Activated naive CD8-positive, alpha-beta T cell treated with anti-CD3 and anti-CD28 coated beads for 36 hours (primary cell): ENCODE measurements at regions not wholly inside any gene's neighbourhood (a gene's known extent, or its start where the extent isn't known, plus 50 kb on each side); places are given as distances from the start of the nearest gene placed in this dataset.
A peak's percentile ranks its signal among the peaks of the same experiment; 100 is the strongest.

Experiments
- DNase-seq: peaks from one replicate; pipeline ENCODE4 v3.0.0; 2021
- H3K27ac Mint-ChIP-seq: one replicate; pipeline ENCODE4 v1.8.0; 2022; ENCODE audit warnings: mild to moderate bottlenecking, moderate library complexity, mixed read lengths
- H3K27me3 Mint-ChIP-seq: one replicate; pipeline ENCODE4 v1.8.0; 2022; ENCODE audit warnings: mild to moderate bottlenecking, mixed read lengths
- H3K36me3 Mint-ChIP-seq: one replicate; pipeline ENCODE4 v1.8.0; 2021; ENCODE audit warnings: mild to moderate bottlenecking, mixed read lengths
- H3K4me1 Mint-ChIP-seq: one replicate; pipeline ENCODE4 v1.8.0; 2021; ENCODE audit warnings: mixed read lengths
- H3K4me3 Mint-ChIP-seq: one replicate; pipeline ENCODE4 v1.8.0; 2022; ENCODE audit warnings: mild to moderate bottlenecking, moderate library complexity, mixed read lengths
- H3K9me3 Mint-ChIP-seq: one replicate; pipeline ENCODE4 v1.8.0; 2022; ENCODE audit warnings: mixed read lengths

DNA sequence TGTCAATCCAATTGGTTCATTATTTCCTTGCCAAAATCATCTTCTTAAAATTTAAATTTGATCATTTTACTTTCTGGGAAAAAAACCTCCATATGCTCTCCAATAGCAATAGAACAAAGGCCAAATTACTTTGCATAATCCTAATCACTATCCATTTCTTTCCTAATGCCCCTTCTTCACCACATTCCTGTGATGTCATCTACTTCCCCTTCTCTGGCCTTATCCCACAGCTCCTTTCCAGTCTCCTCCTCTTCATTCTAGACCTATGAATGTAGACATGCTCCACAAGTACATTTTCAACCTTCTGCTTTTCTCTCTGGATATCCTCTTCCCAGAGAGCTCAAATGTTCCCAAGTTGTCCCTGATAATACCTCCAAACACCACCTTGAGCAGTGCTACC is 216.6 kb downstream of the MRPL39 start:
- Mint-ChIP-seq H3K27me3 (peaks cover 6% of the 10 kb centered on the region), H3K27ac (no peak overlapping the region), H3K4me3 (no peak overlapping the region), H3K9me3 (peaks cover 2% of the 10 kb centered on the region), H3K4me1 (peaks cover 11% of the 10 kb centered on the region), H3K36me3 (peaks cover 9% of the 10 kb centered on the region)
- DNase-seq: no peak

DNA sequence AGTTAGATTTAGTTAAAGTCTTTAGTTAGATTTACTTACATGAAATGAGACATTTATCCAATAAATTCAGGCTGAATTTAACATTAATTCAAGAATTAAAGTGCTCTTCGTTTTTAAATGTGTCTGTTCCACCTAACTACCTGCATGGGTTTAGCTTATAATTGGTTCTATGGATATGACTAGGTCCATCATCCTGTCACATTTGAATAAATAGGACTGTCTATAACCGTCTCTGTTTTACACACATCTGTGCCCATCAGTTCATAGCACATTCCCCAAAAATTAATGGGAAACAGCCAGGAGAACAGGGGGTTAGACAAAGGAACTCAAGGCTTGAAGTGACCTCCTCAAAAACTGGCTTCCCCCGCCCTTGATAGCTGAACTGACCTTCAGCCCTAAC is 219.6 kb downstream of the MRPL39 start:
- no peak overlapping the region for H3K4me3 Mint-ChIP-seq
- peaks cover 6% of the 10 kb centered on the region for H3K27me3 Mint-ChIP-seq
- no peak overlapping the region for H3K27ac Mint-ChIP-seq
- no peak for DNase-seq
- H3K9me3 Mint-ChIP-seq: peaks cover 2% of the 10 kb centered on the region
- H3K4me1 Mint-ChIP-seq: peaks cover 8% of the 10 kb centered on the region
- peaks cover 6% of the 10 kb centered on the region for H3K36me3 Mint-ChIP-seq

DNA sequence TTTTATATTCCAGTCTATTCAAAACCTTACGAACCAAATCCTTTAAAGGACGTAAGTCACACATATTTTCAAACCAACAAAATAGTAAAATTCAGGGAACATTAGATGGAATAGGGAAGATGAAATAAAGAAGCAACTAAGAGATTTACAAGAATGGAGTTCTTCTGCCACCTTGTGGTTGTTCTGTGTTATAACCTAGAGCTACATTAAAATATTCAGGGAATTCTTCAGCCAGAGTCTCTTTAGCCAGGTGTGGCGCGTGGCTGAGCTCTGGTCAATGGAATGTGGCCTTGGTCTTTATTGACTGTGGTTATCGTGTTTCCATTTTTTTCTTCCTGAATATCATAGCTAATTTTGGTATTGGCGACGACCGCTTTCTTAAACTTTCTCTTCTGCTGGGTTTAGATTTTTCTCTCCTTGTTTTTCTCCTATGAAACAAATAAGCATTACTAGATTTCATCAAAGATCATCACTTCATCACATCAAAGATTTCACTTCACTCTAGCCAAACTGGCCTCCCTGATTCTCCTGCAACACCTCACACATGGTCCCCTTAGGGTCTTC is 221.3 kb downstream of the MRPL39 start:
- no peak overlapping the region for H3K27ac Mint-ChIP-seq
- H3K4me3 Mint-ChIP-seq: no peak overlapping the region
- peaks cover 10% of the 10 kb centered on the region for H3K27me3 Mint-ChIP-seq
- no peaks in the 10 kb centered on the region for H3K9me3 Mint-ChIP-seq
- H3K4me1 Mint-ChIP-seq: peaks cover 8% of the 10 kb centered on the region
- no peak for DNase-seq
- peaks cover 6% of the 10 kb centered on the region for H3K36me3 Mint-ChIP-seq

DNA sequence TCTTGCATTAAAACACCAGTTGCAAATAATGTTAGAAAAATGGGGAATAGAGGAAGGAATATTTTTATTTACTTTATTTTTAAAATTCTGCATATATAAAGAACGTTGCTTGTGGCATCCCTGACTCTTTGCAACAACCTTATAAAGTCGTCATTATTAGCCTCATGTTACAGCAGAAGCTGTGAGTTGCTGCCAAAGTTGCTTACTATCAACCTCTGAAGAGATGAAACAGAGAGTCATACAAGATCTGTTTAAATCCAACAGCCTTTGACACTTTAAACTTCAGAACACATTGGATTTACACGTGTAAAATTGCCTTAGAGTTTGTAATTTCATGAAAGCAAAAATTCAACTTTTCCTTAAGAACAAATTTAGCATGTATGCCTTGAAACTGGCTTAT is 221.9 kb downstream of the MRPL39 start:
- H3K4me3 Mint-ChIP-seq: no peak overlapping the region
- no peaks in the 10 kb centered on the region for H3K9me3 Mint-ChIP-seq
- H3K27ac Mint-ChIP-seq: no peak overlapping the region
- peaks cover 10% of the 10 kb centered on the region for H3K27me3 Mint-ChIP-seq
- peaks cover 4% of the 10 kb centered on the region for H3K4me1 Mint-ChIP-seq
- DNase-seq: no peak
- peaks cover 3% of the 10 kb centered on the region for H3K36me3 Mint-ChIP-seq

DNA sequence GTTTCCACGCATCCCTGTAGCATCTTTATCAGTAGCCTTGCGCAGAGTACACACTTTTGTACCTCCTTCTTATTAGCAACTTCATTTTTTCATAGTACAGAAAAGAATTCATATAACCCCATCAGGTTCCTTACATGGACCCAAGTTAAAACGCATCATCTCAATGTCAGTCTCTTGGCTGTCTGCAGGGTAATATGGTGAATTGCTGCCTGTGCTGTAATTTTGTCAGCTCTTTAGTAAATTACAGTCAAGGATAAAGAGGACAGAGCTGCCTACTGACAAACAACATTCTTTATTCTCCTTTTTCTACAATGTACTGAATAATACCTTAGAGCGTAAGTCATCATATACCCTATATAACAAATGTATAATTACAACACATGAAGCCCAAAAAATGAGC is 222.5 kb downstream of the MRPL39 start:
- H3K36me3 Mint-ChIP-seq: peaks cover 2% of the 10 kb centered on the region

DNA sequence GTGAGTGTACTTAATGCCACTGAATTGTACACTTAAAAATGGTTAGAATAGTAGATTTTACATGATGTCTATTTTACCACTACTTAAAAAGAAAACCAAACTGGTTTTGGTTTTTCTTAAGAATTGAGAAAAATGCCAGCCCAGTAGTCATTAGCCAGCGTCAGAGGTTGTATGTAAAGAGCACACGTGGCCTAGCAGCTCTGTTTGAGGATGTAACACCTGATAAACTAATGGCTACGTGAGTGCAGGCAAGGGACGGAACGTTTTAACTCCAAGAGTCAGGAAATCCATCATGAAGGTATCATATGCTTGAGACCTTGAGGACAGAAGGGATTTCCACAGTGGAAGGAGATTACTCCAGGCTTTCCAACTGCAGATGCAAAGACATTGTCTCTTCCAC is 223.7 kb downstream of the MRPL39 start:
- Mint-ChIP-seq H3K27ac (no peak overlapping the region), H3K4me3 (no peak overlapping the region), H3K9me3 (peaks cover under 1% of the 10 kb centered on the region), H3K36me3 (peaks cover under 1% of the 10 kb centered on the region), H3K4me1 (peaks cover 4% of the 10 kb centered on the region), H3K27me3 (peaks cover 5% of the 10 kb centered on the region)
- no peak for DNase-seq

More for the DNA sequence above, 222.5 kb downstream of the MRPL39 start:
- peaks cover 9% of the 10 kb centered on the region for H3K27me3 Mint-ChIP-seq
- H3K4me1 Mint-ChIP-seq: peaks cover 4% of the 10 kb centered on the region
- DNase-seq: no peak
- H3K27ac Mint-ChIP-seq: no peak overlapping the region
- no peaks in the 10 kb centered on the region for H3K9me3 Mint-ChIP-seq
- H3K4me3 Mint-ChIP-seq: no peak overlapping the region

DNA sequence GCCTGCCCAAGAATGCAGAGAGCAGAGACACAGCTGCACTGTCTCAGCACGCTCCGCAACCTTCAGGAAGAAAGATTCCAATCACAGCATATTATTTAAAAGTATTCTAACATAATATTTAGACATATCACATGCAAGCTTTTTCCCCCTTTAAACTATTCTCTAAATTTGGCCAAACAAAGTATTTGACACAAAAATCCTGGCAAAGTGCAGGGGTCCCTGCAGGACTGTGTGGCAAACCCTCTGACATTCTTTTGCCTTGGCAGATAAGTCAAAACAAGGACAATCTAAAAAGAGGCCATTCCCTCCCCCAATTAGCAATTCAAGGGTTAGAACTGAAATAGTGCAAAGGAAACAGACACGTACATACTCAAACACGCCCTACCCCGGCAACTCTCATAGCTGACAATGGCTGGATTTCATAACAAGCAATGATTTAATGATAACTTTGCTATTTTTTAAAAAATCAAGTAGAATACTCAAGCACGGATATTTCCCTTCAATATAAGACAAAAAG is 225.3 kb downstream of the MRPL39 start:
- peaks cover 7% of the 10 kb centered on the region for H3K9me3 Mint-ChIP-seq
- peaks cover 3% of the 10 kb centered on the region for H3K36me3 Mint-ChIP-seq
- no peak for DNase-seq
- no peak overlapping the region for H3K27ac Mint-ChIP-seq
- H3K4me1 Mint-ChIP-seq: peaks cover 7% of the 10 kb centered on the region
- peaks cover 5% of the 10 kb centered on the region for H3K27me3 Mint-ChIP-seq
- H3K4me3 Mint-ChIP-seq: no peak overlapping the region

DNA sequence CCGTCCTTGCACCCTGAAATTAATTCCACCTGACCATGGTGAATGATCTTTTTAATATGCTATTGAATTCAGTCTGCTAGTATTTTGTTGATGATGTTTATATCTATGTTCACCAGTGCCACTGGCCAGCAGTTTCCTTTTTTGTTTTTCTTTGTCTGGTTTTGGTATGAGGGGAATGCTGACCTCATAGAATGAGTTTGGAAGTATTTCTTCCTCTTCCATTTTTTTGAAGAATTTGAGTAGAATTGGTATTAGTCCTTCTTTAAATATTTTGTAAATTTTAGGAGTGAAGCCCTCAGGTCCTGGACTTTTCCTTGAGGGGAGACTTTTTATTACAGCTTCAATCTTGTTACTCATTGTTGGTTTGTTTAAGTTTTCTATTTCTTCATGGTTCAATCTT is 231.6 kb downstream of the MRPL39 start:
- Mint-ChIP-seq H3K9me3 (peaks cover 7% of the 10 kb centered on the region), H3K27ac (no peak overlapping the region), H3K27me3 (peaks cover 12% of the 10 kb centered on the region), H3K4me3 (no peak overlapping the region), H3K4me1 (peaks cover 10% of the 10 kb centered on the region), H3K36me3 (peaks cover 3% of the 10 kb centered on the region)
- DNase-seq: no peak

DNA sequence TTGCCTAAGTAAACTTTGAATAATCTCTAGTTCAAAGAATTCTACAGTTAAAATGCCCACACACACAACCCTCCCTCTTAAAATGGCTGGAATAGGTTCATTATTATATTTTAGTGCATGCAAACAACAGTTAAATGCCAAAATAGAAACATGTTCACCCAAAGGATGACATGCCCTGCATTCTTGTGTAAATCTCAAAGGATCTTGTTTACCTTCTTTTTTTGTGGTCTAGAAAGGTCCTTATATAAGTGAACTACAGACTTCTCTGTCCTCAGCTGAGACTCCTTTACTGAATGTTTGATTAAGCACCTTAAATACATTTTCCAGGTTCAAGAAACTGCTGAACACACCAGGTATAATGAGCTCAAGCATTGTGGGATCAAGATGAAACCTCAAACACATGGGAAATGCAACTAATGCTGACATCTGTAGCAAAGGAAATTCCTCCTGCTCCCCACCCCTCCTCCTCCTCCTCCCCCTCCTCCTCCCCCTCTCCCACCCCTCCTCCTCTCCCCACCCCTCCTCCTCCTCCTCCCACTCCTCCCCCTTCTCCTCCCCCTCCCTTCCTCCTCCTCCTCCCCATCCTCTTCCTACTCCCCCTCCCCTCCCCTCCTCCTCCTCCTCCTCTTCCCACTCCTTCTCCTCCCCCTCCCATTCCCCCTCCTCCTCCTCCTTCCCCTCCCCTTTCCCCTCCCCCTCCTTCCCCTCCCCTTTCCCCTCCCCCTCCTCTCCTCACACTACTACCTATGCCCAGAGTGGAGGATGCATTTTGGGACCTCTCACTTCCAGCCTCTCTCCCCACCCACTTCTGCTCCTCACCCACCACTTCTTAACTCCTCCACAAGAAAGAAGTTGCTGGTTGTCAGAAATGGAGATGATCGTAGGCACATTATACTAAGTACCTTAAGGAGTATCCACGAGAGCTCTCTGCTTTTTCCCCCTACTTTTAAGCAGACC is 233.9 kb downstream of the MRPL39 start:
- Mint-ChIP-seq H3K4me3 (no peak overlapping the region), H3K4me1 (peaks cover 10% of the 10 kb centered on the region), H3K36me3 (peaks cover 1% of the 10 kb centered on the region), H3K27ac (no peak overlapping the region), H3K27me3 (peaks cover 16% of the 10 kb centered on the region), H3K9me3 (peaks cover 5% of the 10 kb centered on the region)
- no peak for DNase-seq

DNA sequence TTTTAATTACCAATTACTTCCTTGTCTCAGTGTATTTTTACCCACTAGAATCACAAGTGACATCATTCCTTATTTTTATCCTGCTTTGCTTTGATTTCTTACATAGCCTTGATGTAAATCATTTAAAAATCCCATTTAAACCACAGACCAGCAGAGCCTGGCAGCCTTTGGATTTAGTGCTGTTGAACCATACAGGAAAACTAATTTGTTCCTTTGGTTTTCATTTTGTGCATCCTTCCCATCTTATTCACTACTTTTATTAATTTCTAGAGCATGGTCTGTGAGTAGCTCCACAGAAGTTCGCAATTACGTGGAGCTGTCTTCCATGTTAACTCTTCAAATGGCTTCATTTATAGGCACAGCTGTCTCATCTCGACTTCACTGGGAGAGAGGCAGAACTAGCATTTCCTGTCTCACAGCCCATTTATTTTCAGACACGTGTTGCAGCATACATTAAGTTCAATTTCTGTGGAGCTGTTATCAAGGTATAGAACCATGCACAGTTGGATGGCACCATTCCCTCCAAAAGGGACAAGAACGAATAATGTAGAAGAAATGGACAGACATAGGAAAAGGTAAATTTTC is 235.3 kb downstream of the MRPL39 start:
- no peak overlapping the region for H3K27ac Mint-ChIP-seq
- H3K27me3 Mint-ChIP-seq: peaks cover 16% of the 10 kb centered on the region
- H3K4me1 Mint-ChIP-seq: peaks cover 6% of the 10 kb centered on the region
- H3K9me3 Mint-ChIP-seq: no peaks in the 10 kb centered on the region
- no peak overlapping the region for H3K4me3 Mint-ChIP-seq
- DNase-seq: no peak
- H3K36me3 Mint-ChIP-seq: no peaks in the 10 kb centered on the region

DNA sequence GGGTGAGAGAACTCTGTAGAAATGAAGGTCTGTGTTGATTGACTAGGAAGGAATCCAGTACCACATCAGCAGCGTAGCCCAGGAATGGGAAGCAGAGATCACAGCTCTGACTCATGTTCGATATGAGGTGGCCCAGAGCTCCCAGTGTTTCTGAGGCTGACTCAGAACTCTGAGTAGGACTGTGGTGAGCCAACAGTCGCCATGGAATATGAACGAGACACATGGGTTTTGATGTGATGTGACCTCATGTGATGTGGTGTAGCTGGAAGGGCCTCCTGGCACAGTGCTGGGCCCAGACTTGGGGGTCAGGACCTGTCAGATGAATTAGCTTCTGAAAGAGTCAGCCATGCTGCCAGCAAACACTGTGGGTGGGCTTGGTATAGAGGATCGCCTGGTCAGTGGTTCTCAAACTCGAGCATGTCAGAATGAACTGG is 237.0 kb downstream of the MRPL39 start:
- peak; percentile 5 for DNase-seq
- no peak overlapping the region for H3K27ac Mint-ChIP-seq
- no peaks in the 10 kb centered on the region for H3K9me3 Mint-ChIP-seq
- peaks cover 4% of the 10 kb centered on the region for H3K27me3 Mint-ChIP-seq
- peaks cover 5% of the 10 kb centered on the region for H3K4me1 Mint-ChIP-seq
- H3K4me3 Mint-ChIP-seq: no peak overlapping the region
- no peaks in the 10 kb centered on the region for H3K36me3 Mint-ChIP-seq

DNA sequence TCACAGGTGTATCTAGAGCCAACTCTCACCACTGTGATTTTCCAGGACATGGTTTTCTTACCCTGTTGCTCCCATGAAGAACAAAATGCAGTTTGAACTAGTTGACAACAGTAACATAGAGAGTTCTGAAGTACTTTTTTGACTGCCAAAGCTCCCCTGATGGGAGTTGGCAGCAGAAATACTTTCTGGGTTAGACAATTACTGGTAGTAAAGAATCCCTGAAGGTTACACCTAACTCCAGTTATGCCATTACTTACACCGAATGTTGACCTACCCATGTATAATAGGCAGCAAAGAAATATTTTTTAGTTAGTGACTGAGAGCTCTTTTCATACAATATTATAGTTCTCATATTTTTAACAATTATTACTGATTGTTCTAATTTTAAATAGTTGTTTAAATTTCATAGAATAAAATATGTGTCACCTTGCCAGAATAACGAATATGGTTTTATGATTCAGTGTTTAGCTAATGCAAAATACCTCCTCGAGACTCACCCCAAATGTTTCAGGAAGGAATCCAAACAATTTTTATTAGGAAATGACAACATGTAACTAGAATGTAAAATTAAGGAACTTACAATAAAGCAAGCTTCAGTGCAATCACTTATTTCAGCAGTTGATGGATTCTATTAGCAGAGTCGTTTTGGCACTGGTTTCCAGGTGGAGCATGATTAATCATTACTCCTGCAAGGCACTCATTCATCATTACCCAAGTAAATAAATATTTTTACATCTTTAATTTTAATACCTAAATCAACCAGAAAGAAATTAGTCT is 237.6 kb downstream of the MRPL39 start:
- Mint-ChIP-seq H3K27me3 (peaks cover 5% of the 10 kb centered on the region), H3K4me3 (no peak overlapping the region), H3K9me3 (no peaks in the 10 kb centered on the region), H3K27ac (no peak overlapping the region), H3K4me1 (peaks cover 5% of the 10 kb centered on the region), H3K36me3 (no peaks in the 10 kb centered on the region)
- DNase-seq: no peak

DNA sequence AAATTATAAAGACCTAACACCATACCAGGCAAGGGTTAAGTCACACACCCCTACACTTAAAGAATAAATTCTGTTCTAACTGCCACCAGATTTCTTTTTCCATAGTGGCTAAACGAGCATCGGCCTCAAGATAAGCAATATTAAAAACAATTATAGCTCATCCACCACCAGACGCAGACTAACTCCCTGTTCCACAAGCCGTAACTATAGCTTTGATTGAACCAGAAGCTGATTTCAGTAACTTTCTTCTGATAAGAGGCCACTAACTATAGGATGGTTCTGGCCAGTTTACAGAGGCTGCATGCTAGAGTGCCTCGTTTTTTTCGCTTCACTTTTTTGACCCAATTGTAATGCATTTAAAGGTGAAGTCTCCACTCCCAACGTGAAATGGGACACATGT is 238.8 kb downstream of the MRPL39 start:
- no peak overlapping the region for H3K27ac Mint-ChIP-seq
- H3K4me3 Mint-ChIP-seq: no peak overlapping the region
- H3K36me3 Mint-ChIP-seq: no peaks in the 10 kb centered on the region
- no peaks in the 10 kb centered on the region for H3K9me3 Mint-ChIP-seq
- H3K27me3 Mint-ChIP-seq: peaks cover 10% of the 10 kb centered on the region
- H3K4me1 Mint-ChIP-seq: peaks cover 2% of the 10 kb centered on the region
- no peak for DNase-seq

DNA sequence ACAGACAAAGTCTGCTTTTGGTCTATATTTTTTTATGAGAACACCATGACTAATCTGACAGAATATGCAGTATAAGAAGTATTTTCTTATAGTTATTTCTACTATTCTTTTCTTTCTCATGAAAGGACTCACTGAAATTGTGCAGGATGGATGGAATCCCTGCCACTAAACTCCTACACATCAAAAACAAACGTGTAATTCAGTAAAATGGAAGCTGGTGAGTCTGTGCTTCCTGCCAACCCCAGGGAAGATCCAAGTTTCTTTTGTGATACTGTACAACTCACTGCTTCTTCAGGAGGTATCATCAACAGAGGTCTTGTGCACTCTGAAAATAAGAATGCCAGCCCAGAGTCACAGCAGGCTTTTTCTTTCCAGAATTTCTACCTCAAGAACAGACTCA is 241.2 kb downstream of the MRPL39 start:
- H3K4me3 Mint-ChIP-seq: no peak overlapping the region
- peaks cover 7% of the 10 kb centered on the region for H3K4me1 Mint-ChIP-seq
- H3K9me3 Mint-ChIP-seq: no peaks in the 10 kb centered on the region
- H3K27me3 Mint-ChIP-seq: peaks cover 10% of the 10 kb centered on the region
- DNase-seq: no peak
- no peak overlapping the region for H3K27ac Mint-ChIP-seq
- no peaks in the 10 kb centered on the region for H3K36me3 Mint-ChIP-seq
